GM19239 (cell line): ENCODE measurements at regions not wholly inside any gene's neighbourhood (a gene's known extent, or its start where the extent isn't known, plus 50 kb on each side); places are given as distances from the start of the nearest gene placed in this dataset.

Experiments
- DNase-seq: peaks from one replicate; pipeline ENCODE4 v3.0.0; 2011; ENCODE audit warnings: low spot score; ENCODE audit not compliant: insufficient read length
- FAIRE-seq: peaks from 2 replicates; lab custom pipeline; 2011; peaks lifted over from hg19 to GRCh38; lab: Jason Lieb, UNC

GRCh38 chr10:123544986-123545385 lies 121.2 kb upstream of the GPR26 start:
- no peak for FAIRE-seq
- DNase-seq = no peak

GRCh38 chr10:123548770-123549169 lies 117.4 kb upstream of the GPR26 start:
- FAIRE-seq (no peak), DNase-seq (no peak)

- FAIRE-seq = no peak
Observed at GRCh38 chr10:123549761-123550454, 116.2 kb upstream of the GPR26 start.

GRCh38 chr10:123550675-123551096 lies 115.5 kb upstream of the GPR26 start:
- DNase-seq (no peak), FAIRE-seq (no peak)

More at GRCh38 chr10:123549761-123550454, 116.2 kb upstream of the GPR26 start:
- DNase-seq = no peak

GRCh38 chr10:123551259-123551658 lies 114.9 kb upstream of the GPR26 start:
- DNase-seq (no peak), FAIRE-seq (no peak)

GRCh38 chr10:123552760-123553554 lies 113.2 kb upstream of the GPR26 start:
- no peak for FAIRE-seq
- DNase-seq = no peak

- DNase-seq (no peak), FAIRE-seq (no peak)
Observed at GRCh38 chr10:123553810-123554430, 112.2 kb upstream of the GPR26 start.

GRCh38 chr10:123554656-123555055 lies 111.5 kb upstream of the GPR26 start:
- no peak for FAIRE-seq
- no peak for DNase-seq

- no peak for FAIRE-seq
- DNase-seq = no peak
Observed at GRCh38 chr10:123555616-123556015, 110.5 kb upstream of the GPR26 start.

GRCh38 chr10:123556049-123556448 lies 110.1 kb upstream of the GPR26 start:
- no peak for DNase-seq
- no peak for FAIRE-seq

GRCh38 chr10:123556736-123557135 lies 109.4 kb upstream of the GPR26 start:
- DNase-seq (no peak), FAIRE-seq (no peak)

GRCh38 chr10:123557366-123558108 lies 108.6 kb upstream of the GPR26 start:
- FAIRE-seq (no peak), DNase-seq (no peak)

- DNase-seq (no peak), FAIRE-seq (no peak)
Observed at GRCh38 chr10:123558651-123559050, 107.5 kb upstream of the GPR26 start.

- DNase-seq (peak; percentile 89), FAIRE-seq (peak; percentile 91)
Observed at GRCh38 chr10:123559066-123559822, 106.9 kb upstream of the GPR26 start.

- FAIRE-seq = no peak
- DNase-seq = no peak
Observed at GRCh38 chr10:123559823-123560092, 106.4 kb upstream of the GPR26 start.

GRCh38 chr10:123560301-123561140 lies 105.6 kb upstream of the GPR26 start:
- DNase-seq = no peak
- FAIRE-seq = no peak

- DNase-seq (no peak), FAIRE-seq (no peak)
Observed at GRCh38 chr10:123561141-123561440, 105.1 kb upstream of the GPR26 start.

- no peak for FAIRE-seq
- no peak for DNase-seq
Observed at GRCh38 chr10:123562387-123562786, 103.8 kb upstream of the GPR26 start.

- FAIRE-seq (no peak), DNase-seq (no peak)
Observed at GRCh38 chr10:123562811-123563580, 103.2 kb upstream of the GPR26 start.
